Ramos (cell line): ENCODE measurements at regions not wholly inside any gene's neighbourhood (a gene's known extent, or its start where the extent isn't known, plus 50 kb on each side); places are given as distances from the start of the nearest gene placed in this dataset.

Experiments used
- in situ Hi-C: fragments of 300-500 bp; cut with MboI; formaldehyde crosslinking; loops from one replicate; pipeline ENCODE4 v1.14.3; 2022; ENCODE audit warnings: low sequenced_read_pairs; ENCODE audit not compliant: unreplicated experiment

- in situ Hi-C loops = loop anchor here (25.0 kb wide), 1 partner anchor 427 kb away; no protein-coding TSS in a partner anchor
These were observed 172.1 kb upstream of the ITGA4 start for GRCh38 chr2:181285116-181285515.

- in situ Hi-C loops = loop anchor here (25.0 kb wide), 1 partner anchor 423 kb away; no protein-coding TSS in a partner anchor
These were observed 167.5 kb upstream of the ITGA4 start for GRCh38 chr2:181289698-181290097.

GRCh38 chr2:181290182-181290581, 167.0 kb upstream of the ITGA4 start:
- in situ Hi-C loops = loop anchor here (25.0 kb wide), 1 partner anchor 422 kb away; no protein-coding TSS in a partner anchor

GRCh38 chr2:181294979-181295378, 162.2 kb upstream of the ITGA4 start:
- in situ Hi-C loops = loop anchor here (25.0 kb wide), 1 partner anchor 417 kb away; no protein-coding TSS in a partner anchor

- in situ Hi-C loops = loop anchor here (5.0 to 10.0 kb wide), 2 partner anchors 157 to 1426 kb away; partner anchors contain the start of gene ITGA4
These were observed 156.4 kb upstream of the ITGA4 start for GRCh38 chr2:181300600-181301291.

- in situ Hi-C loops = loop anchor here (5.0 to 10.0 kb wide), 2 partner anchors 153 to 1429 kb away; partner anchors contain the start of gene ITGA4
These were observed 153.0 kb upstream of the ITGA4 start for GRCh38 chr2:181304011-181304844.

GRCh38 chr2:181305301-181306123, 151.7 kb upstream of the ITGA4 start:
- in situ Hi-C loops = loop anchor here (10.0 kb wide), 1 partner anchor 1431 kb away; no protein-coding TSS in a partner anchor

GRCh38 chr2:181306785-181307184, 150.4 kb upstream of the ITGA4 start:
- in situ Hi-C loops = loop anchor here (10.0 kb wide), 1 partner anchor 1432 kb away; no protein-coding TSS in a partner anchor

- in situ Hi-C loops = loop anchor here (10.0 kb wide), 1 partner anchor 1433 kb away; no protein-coding TSS in a partner anchor
These were observed 149.8 kb upstream of the ITGA4 start for GRCh38 chr2:181307203-181307991.

- in situ Hi-C loops = loop anchor here (10.0 kb wide), 1 partner anchor 1434 kb away; no protein-coding TSS in a partner anchor
These were observed 148.2 kb upstream of the ITGA4 start for GRCh38 chr2:181308766-181309515.

- in situ Hi-C loops = loop anchor here (10.0 kb wide), 1 partner anchor 1435 kb away; no protein-coding TSS in a partner anchor
These were observed 147.6 kb upstream of the ITGA4 start for GRCh38 chr2:181309586-181309985.

GRCh38 chr2:181310967-181311366, 146.2 kb upstream of the ITGA4 start:
- in situ Hi-C loops = no loop called here

GRCh38 chr2:181311837-181312236, 145.3 kb upstream of the ITGA4 start:
- in situ Hi-C loops = no loop called here

- in situ Hi-C loops = no loop called here
These were observed 144.7 kb upstream of the ITGA4 start for GRCh38 chr2:181312515-181312927.

- in situ Hi-C loops = no loop called here
These were observed 143.3 kb upstream of the ITGA4 start for GRCh38 chr2:181313845-181314244.

- in situ Hi-C loops = no loop called here
These were observed 142.6 kb upstream of the ITGA4 start for GRCh38 chr2:181314551-181314950.

GRCh38 chr2:181317511-181317910, 139.7 kb upstream of the ITGA4 start:
- in situ Hi-C loops = no loop called here

- in situ Hi-C loops = no loop called here
These were observed 138.5 kb upstream of the ITGA4 start for GRCh38 chr2:181318504-181319280.
